ENCODE measurements at regions not wholly inside any gene's neighbourhood (a gene's known extent, or its start where the extent isn't known, plus 50 kb on each side); places are given as distances from the start of the nearest gene placed in this dataset.

- DNase-seq (ENCODE audit: low read depth): no peak
- TF ChIP-seq CTCF (IDR thresholded peaks at IDR 0.05; ENCODE audit: insufficient read depth, low read length): no peak
- no peak overlapping the region for H3K4me3 ChIP-seq (ENCODE audit: low read depth, low read length)
These were observed 1290.7 kb downstream of the STIM2 start for GRCh38 chr4:28151314-28151713.

GRCh38 chr4:28167411-28167810 lies 1306.8 kb downstream of the STIM2 start:
- no peak for TF ChIP-seq CTCF (IDR thresholded peaks at IDR 0.05; ENCODE audit: insufficient read depth, low read length)
- H3K4me3 ChIP-seq (ENCODE audit: low read depth, low read length): no peak overlapping the region

GRCh38 chr4:28176942-28177341 lies 1316.3 kb downstream of the STIM2 start:
- TF ChIP-seq CTCF (IDR thresholded peaks at IDR 0.05; ENCODE audit: insufficient read depth, low read length): no peak
- no peak overlapping the region for H3K4me3 ChIP-seq (ENCODE audit: low read depth, low read length)

More at GRCh38 chr4:28167411-28167810, 1306.8 kb downstream of the STIM2 start:
- DNase-seq (ENCODE audit: low read depth): no peak

GRCh38 chr4:28177641-28178040 lies 1317.0 kb downstream of the STIM2 start:
- TF ChIP-seq CTCF (IDR thresholded peaks at IDR 0.05; ENCODE audit: insufficient read depth, low read length): no peak
- no peak overlapping the region for H3K4me3 ChIP-seq (ENCODE audit: low read depth, low read length)
- DNase-seq (ENCODE audit: low read depth): no peak

More at GRCh38 chr4:28176942-28177341, 1316.3 kb downstream of the STIM2 start:
- DNase-seq (ENCODE audit: low read depth): no peak

GRCh38 chr4:28179126-28179525 lies 1318.5 kb downstream of the STIM2 start:
- no peak for TF ChIP-seq CTCF (IDR thresholded peaks at IDR 0.05; ENCODE audit: insufficient read depth, low read length)
- no peak for DNase-seq (ENCODE audit: low read depth)
- no peak overlapping the region for H3K4me3 ChIP-seq (ENCODE audit: low read depth, low read length)

- no peak for TF ChIP-seq CTCF (IDR thresholded peaks at IDR 0.05; ENCODE audit: insufficient read depth, low read length)
- no peak for DNase-seq (ENCODE audit: low read depth)
- H3K4me3 ChIP-seq (ENCODE audit: low read depth, low read length): no peak overlapping the region
These were observed 1348.8 kb downstream of the STIM2 start for GRCh38 chr4:28209371-28209924.

All from fibroblast of the aortic adventitia (primary cell).